Mucosa of rectum (tissue), 2 donors: ENCODE measurements at regions not wholly inside any gene's neighbourhood (a gene's known extent, or its start where the extent isn't known, plus 50 kb on each side); places are given as distances from the start of the nearest gene placed in this dataset.

ENCODE experiments used
- H3K27ac ChIP-seq, 2 donors: one replicate each; pipeline ENCODE4 v1.7.0; 2013; ENCODE audit warnings: inconsistent platforms in 2 of 2, low read depth in 2 of 2, low read length in 2 of 2
- H3K27me3 ChIP-seq, 2 donors: one replicate each; pipeline ENCODE4 v1.7.0; 2013; ENCODE audit warnings: low read length in 2 of 2; ENCODE audit not compliant: control insufficient read depth in 2 of 2, insufficient read depth in 2 of 2
- H3K36me3 ChIP-seq, 2 donors: one replicate each; pipeline ENCODE4 v1.7.0; 2013; ENCODE audit warnings: low read length in 2 of 2; ENCODE audit not compliant: control insufficient read depth in 2 of 2, insufficient read depth in 2 of 2
- H3K4me1 ChIP-seq, 2 donors: one replicate each; pipeline ENCODE4 v1.7.0; 2013; ENCODE audit warnings: low read length in 2 of 2, mild to moderate bottlenecking in 1 of 2; ENCODE audit not compliant: control insufficient read depth in 2 of 2, insufficient read depth in 2 of 2
- H3K4me3 ChIP-seq, 2 donors: one replicate each; pipeline ENCODE4 v1.7.0; 2013; ENCODE audit warnings: low read length in 2 of 2
- H3K9ac ChIP-seq, 2 donors: one replicate each; pipeline ENCODE4 v1.7.0; 2013; ENCODE audit warnings: low read length in 2 of 2, low read depth in 1 of 2, mild to moderate bottlenecking in 1 of 2
- H3K9me3 ChIP-seq, 2 donors: one replicate each; pipeline ENCODE4 v1.7.0; 2013; ENCODE audit warnings: low read length in 2 of 2; ENCODE audit not compliant: control insufficient read depth in 2 of 2
- donor health status: healthy.
- donor health status: Normal muscosa, but diverticular disease.

DNA sequence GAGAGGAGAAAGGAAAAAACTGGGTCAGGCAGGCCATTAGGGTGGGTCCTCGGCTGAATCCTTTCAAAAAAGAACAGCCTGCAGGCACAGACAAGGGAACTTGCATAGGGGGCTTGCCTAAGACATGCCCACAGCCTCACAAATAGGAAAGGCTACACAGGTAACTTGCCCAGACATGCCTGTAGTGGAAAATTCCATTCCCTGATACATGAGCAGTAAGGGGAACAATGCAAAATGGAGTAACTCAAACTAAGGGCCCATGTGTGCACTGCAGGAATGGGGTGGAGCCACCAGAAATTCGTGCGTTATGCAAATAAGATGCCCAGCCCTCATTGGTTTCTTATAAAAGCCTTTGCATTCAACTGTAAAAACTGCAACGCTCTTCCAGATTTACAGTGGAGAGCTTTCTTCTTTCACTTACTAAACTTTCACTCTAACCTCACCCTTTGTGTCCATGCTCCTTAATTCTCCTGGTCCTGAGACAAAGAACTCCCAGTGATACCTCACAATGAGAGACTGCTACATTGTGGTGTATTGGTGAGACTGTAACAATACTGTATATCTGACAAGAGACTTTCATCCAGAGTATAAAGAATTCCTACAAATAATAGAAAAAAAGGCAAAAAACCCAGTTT is 59.5 kb upstream of the SLITRK1 start:
- H3K4me1 ChIP-seq, result no peaks in the 10 kb centered on the region
- H3K9ac ChIP-seq, result no peak overlapping the region

DNA sequence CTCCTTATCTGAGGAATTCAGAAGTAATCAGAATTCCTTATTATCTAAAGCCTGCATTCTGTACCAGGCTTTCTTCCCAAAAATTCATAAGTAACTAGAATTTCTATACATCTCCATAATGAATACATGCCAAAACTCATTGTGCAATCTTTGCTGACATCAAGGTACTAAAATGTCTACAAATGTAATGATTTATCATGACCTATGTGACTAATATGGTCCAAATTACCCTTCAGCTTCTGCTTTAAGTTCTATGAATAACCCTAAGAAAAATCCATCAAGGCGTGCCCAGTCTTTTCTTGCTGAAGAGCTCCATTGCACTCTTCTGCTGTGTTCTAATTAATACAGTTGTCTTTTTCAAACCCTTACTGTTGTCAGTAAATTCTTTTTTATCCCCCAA is 58.5 kb upstream of the SLITRK1 start:
- Histone ChIP-seq H3K4me3 (no peak overlapping the region), H3K27ac (no peak overlapping the region), H3K36me3 (no peaks in the 10 kb centered on the region), H3K27me3 (no peaks in the 10 kb centered on the region), H3K9me3 (peaks cover 0 to 2% of the 10 kb centered on the region in 2 donors), H3K9ac (no peak overlapping the region), H3K4me1 (no peaks in the 10 kb centered on the region)

More for the DNA sequence above, 59.5 kb upstream of the SLITRK1 start:
- no peak overlapping the region for H3K27ac ChIP-seq
- H3K27me3 ChIP-seq, result no peaks in the 10 kb centered on the region
- H3K9me3 ChIP-seq, result peaks cover 0 to 2% of the 10 kb centered on the region in 2 donors
- no peak overlapping the region for H3K4me3 ChIP-seq
- no peaks in the 10 kb centered on the region for H3K36me3 ChIP-seq

DNA sequence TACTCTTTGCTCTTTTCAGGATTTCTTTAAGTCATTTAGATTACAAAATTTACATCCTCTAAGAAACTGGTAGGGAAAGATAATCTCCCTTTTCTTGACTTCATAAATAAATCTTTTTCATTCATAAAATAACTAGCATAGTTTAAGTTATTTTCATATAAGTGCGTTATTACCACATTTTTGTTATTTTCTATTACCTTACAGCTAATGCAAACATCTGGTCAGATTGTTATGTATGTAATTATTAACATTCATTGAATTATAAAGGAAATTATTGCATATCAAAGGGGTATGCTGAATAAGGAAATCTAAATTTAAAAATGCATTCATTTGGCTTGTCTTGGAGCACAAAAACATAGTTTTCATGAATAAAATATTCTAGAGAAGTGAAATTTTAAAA is 55.3 kb upstream of the SLITRK1 start:
- Histone ChIP-seq H3K27me3 (no peaks in the 10 kb centered on the region), H3K4me1 (no peaks in the 10 kb centered on the region), H3K9ac (no peak overlapping the region), H3K27ac (no peak overlapping the region), H3K9me3 (peaks cover 0 to 2% of the 10 kb centered on the region in 2 donors), H3K36me3 (no peaks in the 10 kb centered on the region), H3K4me3 (no peak overlapping the region)

DNA sequence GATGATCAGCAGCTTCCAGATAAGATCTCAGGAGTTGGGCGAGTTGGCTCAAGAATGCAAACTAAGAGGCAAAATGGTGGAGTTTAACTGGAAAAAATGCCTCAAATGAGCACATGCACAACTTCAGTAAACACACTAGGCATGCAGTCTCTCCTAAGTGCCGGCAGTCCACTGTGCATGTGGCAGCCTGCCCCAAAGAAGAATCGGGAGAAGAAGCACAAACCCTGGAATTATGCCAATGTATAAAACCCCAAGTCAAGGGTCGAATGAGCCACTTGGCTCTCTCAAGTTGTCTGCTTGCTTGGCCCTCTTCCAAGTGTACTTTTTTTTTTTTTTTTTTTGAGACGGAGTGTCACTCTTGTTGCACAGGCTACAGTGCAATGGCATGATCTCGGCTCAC is 53.3 kb upstream of the SLITRK1 start:
- Histone ChIP-seq H3K9ac (no peak overlapping the region), H3K36me3 (no peaks in the 10 kb centered on the region), H3K27me3 (no peaks in the 10 kb centered on the region), H3K4me3 (no peak overlapping the region), H3K27ac (no peak overlapping the region), H3K4me1 (no peaks in the 10 kb centered on the region), H3K9me3 (no peaks in the 10 kb centered on the region)
